WERI-Rb-1 (cell line): ENCODE measurements at regions not wholly inside any gene's neighbourhood (a gene's known extent, or its start where the extent isn't known, plus 50 kb on each side); places are given as distances from the start of the nearest gene placed in this dataset.
A peak's percentile ranks its signal among the peaks of the same experiment; 100 is the strongest.

Experiments
- DNase-seq: peaks from one replicate; pipeline ENCODE4 v3.0.0-alpha.2; 2020
- H3K27ac ChIP-seq: fragments of 250-450 bp; sonication (Bioruptor Pico); 2 replicates; pipeline ENCODE4 v1.5.1; 2020; ENCODE audit warnings: mild to moderate bottlenecking, moderate library complexity
- H3K27me3 ChIP-seq: fragments of 250-450 bp; sonication (Bioruptor Pico); 2 replicates; pipeline ENCODE4 v1.5.1; 2021; ENCODE audit warnings: mild to moderate bottlenecking, low read depth, moderate library complexity; ENCODE audit not compliant: insufficient read depth, severe bottlenecking
- H3K36me3 ChIP-seq: fragments of 250-450 bp; sonication (Bioruptor Pico); 2 replicates; pipeline ENCODE4 v1.5.1; 2020; ENCODE audit warnings: mild to moderate bottlenecking, moderate library complexity
- H3K4me3 ChIP-seq: 2 replicates; pipeline ENCODE4 v1.5.1; 2011; ENCODE audit warnings: low read depth, mild to moderate bottlenecking, control low read depth, low read length
- H3K9me3 ChIP-seq: fragments of 250-450 bp; sonication (Bioruptor Pico); 2 replicates; pipeline ENCODE4 v1.5.1; 2021; ENCODE audit warnings: mild to moderate bottlenecking, moderate library complexity; ENCODE audit not compliant: severe bottlenecking
- CTCF ChIP-seq: IDR thresholded peaks from 2 replicates; pipeline ENCODE4 v1.5.1; 2011; ENCODE audit warnings: low read depth, mild to moderate bottlenecking, control low read depth, inconsistent platforms, low read length

GRCh38 chr20:41869261-41869660, 251.1 kb upstream of the CHD6 start:
- peaks cover 9% of the 10 kb centered on the region for H3K9me3 ChIP-seq
- TF ChIP-seq CTCF, result no peak
- no peak overlapping the region for H3K4me3 ChIP-seq
- no peaks in the 10 kb centered on the region for H3K36me3 ChIP-seq
- no peak for DNase-seq
- no peak overlapping the region for H3K27ac ChIP-seq
- H3K27me3 ChIP-seq, result peaks cover 10% of the 10 kb centered on the region

DNA sequence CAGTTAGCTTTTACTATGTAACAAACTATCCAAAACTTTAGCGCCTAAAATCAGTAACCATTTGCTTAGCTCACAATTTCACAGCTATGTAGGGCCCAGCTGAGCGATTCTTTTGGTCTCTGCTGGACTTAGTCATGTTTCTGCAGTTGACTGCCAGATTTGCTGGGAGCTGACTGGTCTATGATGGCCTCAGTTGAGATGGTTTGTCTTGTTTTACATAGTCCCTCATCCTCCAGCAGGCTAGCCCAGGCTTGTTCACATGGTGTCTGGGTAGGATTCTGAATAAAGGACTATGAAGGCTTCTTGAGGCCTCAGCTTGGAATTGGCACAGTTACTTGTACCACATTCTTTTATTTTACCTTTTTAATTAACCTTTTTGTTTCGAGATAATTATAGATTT, 247.8 kb upstream of the CHD6 start:
- no peak for TF ChIP-seq CTCF
- no peaks in the 10 kb centered on the region for H3K36me3 ChIP-seq
- H3K27me3 ChIP-seq, result no peaks in the 10 kb centered on the region
- DNase-seq, result no peak
- H3K4me3 ChIP-seq, result no peak overlapping the region
- H3K27ac ChIP-seq, result no peak overlapping the region
- peaks cover 9% of the 10 kb centered on the region for H3K9me3 ChIP-seq

DNA sequence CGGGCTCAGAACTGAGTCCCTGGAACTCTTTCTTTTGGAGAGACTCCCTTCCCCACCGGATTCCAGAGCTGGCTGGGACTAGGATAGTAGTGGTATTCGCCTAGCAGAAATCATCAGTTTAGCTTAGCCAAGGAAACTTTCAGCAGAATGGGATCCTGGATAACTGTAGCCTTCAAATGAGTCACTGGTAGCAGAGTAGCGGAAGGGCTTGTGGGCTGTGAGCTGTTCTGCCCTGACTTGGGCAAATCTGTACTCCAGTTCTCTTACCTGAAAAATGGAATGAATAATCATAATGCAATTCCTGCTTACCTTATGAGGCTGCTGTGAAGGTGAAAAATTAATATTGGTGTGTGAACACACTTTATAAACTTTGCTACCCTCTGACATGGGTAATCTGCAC, 244.3 kb upstream of the CHD6 start:
- no peak for TF ChIP-seq CTCF
- DNase-seq, result no peak
- Histone ChIP-seq H3K9me3 (no peaks in the 10 kb centered on the region), H3K27ac (no peak overlapping the region), H3K27me3 (no peaks in the 10 kb centered on the region), H3K4me3 (no peak overlapping the region), H3K36me3 (no peaks in the 10 kb centered on the region)

GRCh38 chr20:41861772-41862422, 243.7 kb upstream of the CHD6 start:
- peak; percentile 18 for DNase-seq
- Histone ChIP-seq H3K4me3 (no peak overlapping the region), H3K27ac (no peak overlapping the region), H3K36me3 (no peaks in the 10 kb centered on the region), H3K9me3 (no peaks in the 10 kb centered on the region), H3K27me3 (no peaks in the 10 kb centered on the region)
- no peak for TF ChIP-seq CTCF

DNA sequence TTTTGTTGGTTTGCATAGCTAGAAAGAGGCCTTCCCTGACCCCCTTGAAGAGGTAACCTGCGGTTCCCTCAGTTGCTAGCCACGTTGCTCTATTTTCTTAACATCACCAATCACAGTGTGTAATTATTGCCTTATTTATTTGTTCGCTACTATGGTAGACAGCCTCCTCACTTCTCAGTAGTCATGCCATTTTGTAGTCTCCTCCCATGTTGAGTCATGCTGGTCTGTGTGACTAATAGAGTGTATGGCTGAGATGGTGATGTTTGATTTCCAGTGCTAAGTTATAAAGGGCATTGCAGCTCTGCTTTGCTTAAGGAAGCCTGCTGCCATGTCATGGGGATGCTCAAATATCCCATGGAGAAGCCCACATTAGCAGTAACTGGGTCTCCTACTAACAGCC, 236.6 kb upstream of the CHD6 start:
- Histone ChIP-seq H3K36me3 (no peaks in the 10 kb centered on the region), H3K4me3 (no peak overlapping the region), H3K27me3 (no peaks in the 10 kb centered on the region), H3K27ac (no peak overlapping the region), H3K9me3 (no peaks in the 10 kb centered on the region)
- TF ChIP-seq CTCF, result no peak
- no peak for DNase-seq

DNA sequence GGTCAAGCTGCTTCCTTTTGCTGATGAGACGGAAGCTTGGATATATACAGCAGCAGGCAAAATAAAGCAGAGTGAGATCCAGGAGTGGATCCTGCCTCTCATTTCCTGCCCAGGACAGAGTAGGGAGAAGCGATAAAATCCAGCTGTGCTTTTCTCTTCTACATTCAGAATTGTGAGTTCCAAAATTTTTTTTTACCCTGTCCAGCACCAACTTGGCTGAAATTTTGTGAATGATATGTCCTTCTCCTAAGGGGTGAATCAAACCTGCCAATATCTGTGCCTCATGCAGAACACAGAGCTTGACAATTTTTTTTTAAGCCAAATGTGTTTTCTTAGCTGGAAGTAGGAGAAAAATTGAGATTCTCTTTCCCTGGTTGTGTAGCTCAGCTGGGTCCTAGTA, 235.6 kb upstream of the CHD6 start:
- H3K4me3 ChIP-seq, result no peak overlapping the region
- H3K27ac ChIP-seq, result no peak overlapping the region
- TF ChIP-seq CTCF, result no peak
- no peaks in the 10 kb centered on the region for H3K9me3 ChIP-seq
- no peaks in the 10 kb centered on the region for H3K36me3 ChIP-seq
- DNase-seq, result no peak
- H3K27me3 ChIP-seq, result no peaks in the 10 kb centered on the region
